Loucy (cell line): ENCODE measurements at regions not wholly inside any gene's neighbourhood (a gene's known extent, or its start where the extent isn't known, plus 50 kb on each side); places are given as distances from the start of the nearest gene placed in this dataset.
A peak's percentile ranks its signal among the peaks of the same experiment; 100 is the strongest.

Experiments used
- H2AFZ ChIP-seq: fragments of 200-600 bp; sonication (generic); 2 replicates; pipeline ENCODE4 v1.6.0; 2016; ENCODE audit warnings: antibody characterized with exemption, mild to moderate bottlenecking, low read length, moderate library complexity
- H3F3A ChIP-seq: fragments of 200-600 bp; 2 replicates; pipeline ENCODE4 v1.6.0; 2016; ENCODE audit warnings: antibody characterized with exemption, low read depth, mild to moderate bottlenecking
- H3K27me3 ChIP-seq: fragments of 200-600 bp; sonication (generic); 2 replicates; pipeline ENCODE4 v1.6.1; 2014; ENCODE audit warnings: low read length, mild to moderate bottlenecking; ENCODE audit not compliant: insufficient read depth, poor library complexity, severe bottlenecking
- H3K36me3 ChIP-seq: fragments of 200-600 bp; sonication (generic); 2 replicates; pipeline ENCODE4 v1.6.1; 2016; ENCODE audit warnings: low read length; ENCODE audit not compliant: insufficient read depth
- H3K4me1 ChIP-seq: fragments of 200-600 bp; sonication (generic); 2 replicates; pipeline ENCODE4 v1.5.1; 2014; ENCODE audit warnings: low read length, mild to moderate bottlenecking; ENCODE audit not compliant: insufficient read depth, poor library complexity, severe bottlenecking
- H3K4me2 ChIP-seq: fragments of 200-600 bp; sonication (generic); 2 replicates; pipeline ENCODE4 v1.6.0; 2014; ENCODE audit warnings: antibody characterized with exemption, low read length, low read depth, mild to moderate bottlenecking; ENCODE audit not compliant: poor library complexity, severe bottlenecking
- H3K4me3 ChIP-seq: fragments of 200-600 bp; sonication (generic); 2 replicates; pipeline ENCODE4 v1.5.1; 2014; ENCODE audit warnings: low read length, mild to moderate bottlenecking, mixed read lengths; ENCODE audit not compliant: poor library complexity, severe bottlenecking
- H3K79me2 ChIP-seq: fragments of 200-600 bp; sonication (generic); 2 replicates; pipeline ENCODE4 v1.6.1; 2014; ENCODE audit warnings: low read length; ENCODE audit not compliant: insufficient read depth
- H3K9ac ChIP-seq: fragments of 200-600 bp; sonication (generic); 2 replicates; pipeline ENCODE4 v1.6.0; 2014; ENCODE audit warnings: mild to moderate bottlenecking, low read depth, low read length, moderate library complexity; ENCODE audit not compliant: poor library complexity, severe bottlenecking
- H3K9me2 ChIP-seq: fragments of 200-600 bp; sonication (generic); replicated peaks from 2 replicates; pipeline ENCODE4 v1.6.1; 2016; ENCODE audit warnings: low read depth, low read length, mixed read lengths
- H3K9me3 ChIP-seq: fragments of 200-600 bp; sonication (generic); 2 replicates; pipeline ENCODE4 v1.6.1; 2014; ENCODE audit warnings: mild to moderate bottlenecking, antibody characterized with exemption, low read length, low read depth; ENCODE audit not compliant: insufficient read depth
- H4K20me1 ChIP-seq: fragments of 200-600 bp; sonication (generic); 2 replicates; pipeline ENCODE4 v1.6.0; 2014; ENCODE audit warnings: antibody characterized with exemption, low read length, mild to moderate bottlenecking; ENCODE audit not compliant: insufficient read depth, poor library complexity, severe bottlenecking
- CTCF ChIP-seq: fragments of 200-600 bp; sonication (generic); conservative IDR thresholded peaks from 2 replicates; pipeline ENCODE4 v1.5.1; 2014; ENCODE audit warnings: mild to moderate bottlenecking, antibody characterized with exemption, low read length
- EZH2phosphoT487 ChIP-seq: fragments of 200-600 bp; IDR thresholded peaks from 2 replicates; pipeline ENCODE4 v1.6.1; 2018; ENCODE audit warnings: antibody characterized with exemption, mild to moderate bottlenecking, moderate library complexity, borderline replicate concordance

GRCh38 chr15:37693926-37694325 lies 240.5 kb upstream of the TMCO5A start:
- no peak overlapping the region for H3K4me3 ChIP-seq
- no peak overlapping the region for H2AFZ ChIP-seq
- no peaks in the 10 kb centered on the region for H3F3A ChIP-seq
- H3K4me1 ChIP-seq: peaks cover 11% of the 10 kb centered on the region
- H3K27me3 ChIP-seq: no peaks in the 10 kb centered on the region
- H3K79me2 ChIP-seq: no peaks in the 10 kb centered on the region
- H3K9me2 ChIP-seq: no peaks in the 10 kb centered on the region
- H3K9me3 ChIP-seq: peaks cover 14% of the 10 kb centered on the region; the same call in 1 of the 2 replicates
- H3K36me3 ChIP-seq: no peaks in the 10 kb centered on the region
- no peak for TF ChIP-seq CTCF
- TF ChIP-seq EZH2phosphoT487: no peak
- H3K4me2 ChIP-seq: no peak overlapping the region
- H4K20me1 ChIP-seq: no peaks in the 10 kb centered on the region
- no peak overlapping the region for H3K9ac ChIP-seq

- Histone ChIP-seq H2AFZ (peak overlapping the region; percentile 0; the same call in 1 of the 2 replicates), H3K9ac (no peak overlapping the region), H3K27me3 (no peaks in the 10 kb centered on the region), H3K9me3 (peaks cover 8% of the 10 kb centered on the region), H3F3A (no peaks in the 10 kb centered on the region), H4K20me1 (no peaks in the 10 kb centered on the region), H3K4me3 (no peak overlapping the region), H3K9me2 (no peaks in the 10 kb centered on the region), H3K79me2 (no peaks in the 10 kb centered on the region), H3K4me1 (peaks cover 11% of the 10 kb centered on the region), H3K4me2 (no peak overlapping the region), H3K36me3 (no peaks in the 10 kb centered on the region)
- TF ChIP-seq EZH2phosphoT487: no peak
- no peak for TF ChIP-seq CTCF
Measured at GRCh38 chr15:37695719-37696118, 238.7 kb upstream of the TMCO5A start.

- peaks cover 5% of the 10 kb centered on the region for H3K9me3 ChIP-seq
- no peaks in the 10 kb centered on the region for H4K20me1 ChIP-seq
- H3K79me2 ChIP-seq: no peaks in the 10 kb centered on the region
- H3K4me2 ChIP-seq: no peak overlapping the region
- no peak overlapping the region for H3K4me3 ChIP-seq
- no peak overlapping the region for H2AFZ ChIP-seq
- H3K36me3 ChIP-seq: no peaks in the 10 kb centered on the region
- no peaks in the 10 kb centered on the region for H3K27me3 ChIP-seq
- TF ChIP-seq CTCF (peak; percentile 50), EZH2phosphoT487 (no peak)
- no peaks in the 10 kb centered on the region for H3F3A ChIP-seq
- H3K9me2 ChIP-seq: no peaks in the 10 kb centered on the region
- peaks cover 6% of the 10 kb centered on the region for H3K4me1 ChIP-seq
- no peak overlapping the region for H3K9ac ChIP-seq
Measured at GRCh38 chr15:37698679-37699078, 235.8 kb upstream of the TMCO5A start.
